ENCODE measurements at regions not wholly inside any gene's neighbourhood (a gene's known extent, or its start where the extent isn't known, plus 50 kb on each side); places are given as distances from the start of the nearest gene placed in this dataset.
"Not testable (repeated sequence)": the region's sequence is repeated elsewhere in the genome, so short reads cannot be mapped to it uniquely, and the experiment has no call there.

- not testable (repeated sequence) for DNase-seq
Observed at GRCh38 chr4:73671348-73671747, 51.1 kb upstream of the RASSF6 start.

GRCh38 chr4:73673286-73673685 is 53.0 kb upstream of the RASSF6 start:
- no peak for DNase-seq

- DNase-seq = no peak
Observed at GRCh38 chr4:73674451-73674919, 54.2 kb upstream of the RASSF6 start.

GRCh38 chr4:73675623-73676022 is 55.4 kb upstream of the RASSF6 start:
- DNase-seq = no peak

GRCh38 chr4:73676136-73676535 is 55.9 kb upstream of the RASSF6 start:
- no peak for DNase-seq

GRCh38 chr4:73676861-73677323 is 56.7 kb upstream of the RASSF6 start:
- DNase-seq = no peak

- DNase-seq = no peak
Observed at GRCh38 chr4:73679836-73680235, 59.6 kb upstream of the RASSF6 start.

- no peak for DNase-seq
Observed at GRCh38 chr4:73681776-73682175, 58.6 kb upstream of the CXCL8 start.

- DNase-seq = peak; percentile 83 to 87
Observed at GRCh38 chr4:73682508-73682907, 57.9 kb upstream of the CXCL8 start.

GRCh38 chr4:73683033-73683432 is 57.3 kb upstream of the CXCL8 start:
- DNase-seq = no peak

- peak; percentile 78 to 79 for DNase-seq
Observed at GRCh38 chr4:73683456-73683855, 56.9 kb upstream of the CXCL8 start.

- no peak for DNase-seq
Observed at GRCh38 chr4:73684097-73684496, 56.3 kb upstream of the CXCL8 start.

- no peak for DNase-seq
Observed at GRCh38 chr4:73685052-73685451, 55.3 kb upstream of the CXCL8 start.

GRCh38 chr4:73687421-73687820 is 52.9 kb upstream of the CXCL8 start:
- no peak for DNase-seq

- peak; percentile 71 to 77 for DNase-seq
Observed at GRCh38 chr4:73690051-73690738, 50.2 kb upstream of the CXCL8 start.
